ENCODE measurements at regions not wholly inside any gene's neighbourhood (a gene's known extent, or its start where the extent isn't known, plus 50 kb on each side); places are given as distances from the start of the nearest gene placed in this dataset.
A peak's percentile ranks its signal among the peaks of the same experiment; 100 is the strongest.

GRCh38 chr9:88041447-88041846 lies 67.1 kb upstream of the CDK20 start:
- Histone ChIP-seq H3K9me3 (ENCODE audit: control insufficient read depth, low read depth, low read length) (peaks cover 8% of the 10 kb centered on the region), H3K56ac (ENCODE audit: insufficient read length, low read depth, low read length) (no peak overlapping the region), H4K91ac (ENCODE audit: insufficient read length, low read depth, low read length) (no peak overlapping the region), H3K79me1 (ENCODE audit: insufficient read depth, low read depth, low read length, poor library complexity, severe bottlenecking) (no peaks in the 10 kb centered on the region), H4K20me1 (ENCODE audit: control insufficient read depth, insufficient read depth, insufficient read length) (no peaks in the 10 kb centered on the region), H3K9ac (ENCODE audit: extremely low read depth, insufficient read length, low read length) (no peak overlapping the region), H2BK120ac (ENCODE audit: low read depth, low read length, poor library complexity, severe bottlenecking) (no peak overlapping the region), H3K79me2 (ENCODE audit: insufficient read depth, low read length) (no peaks in the 10 kb centered on the region), H3K27ac (ENCODE audit: insufficient read length, low read depth, low read length) (no peak overlapping the region), H3T11ph (ENCODE audit: low read length) (no peak overlapping the region), H2BK20ac (ENCODE audit: low read depth, low read length, poor library complexity, severe bottlenecking) (no peak overlapping the region), H3K4me1 (ENCODE audit: insufficient read depth, low read length) (no peaks in the 10 kb centered on the region), H3K4me2 (ENCODE audit: insufficient read depth, insufficient read length, low read length) (no peak overlapping the region), H3K4ac (ENCODE audit: low read depth, low read length) (no peak overlapping the region), H2BK5ac (ENCODE audit: insufficient read length, low read length) (no peak overlapping the region), H2AK5ac (ENCODE audit: insufficient read length, low read length) (no peak overlapping the region), H2BK12ac (ENCODE audit: insufficient read length, low read depth, low read length) (no peak overlapping the region), H4K5ac (ENCODE audit: insufficient read length, low read depth, low read length) (no peak overlapping the region), H3K14ac (ENCODE audit: insufficient read depth, low read length) (no peak overlapping the region), H2BK15ac (ENCODE audit: low read depth, low read length) (no peak overlapping the region), H3K18ac (ENCODE audit: insufficient read length, low read depth, low read length) (no peak overlapping the region), H2AFZ (ENCODE audit: low read length) (no peak overlapping the region), H3K27me3 (ENCODE audit: insufficient read depth, low read length) (no peaks in the 10 kb centered on the region), H3K23ac (ENCODE audit: insufficient read length, low read depth, low read length) (no peak overlapping the region), H3K23me2 (ENCODE audit: insufficient read length, low read depth, low read length, poor library complexity, severe bottlenecking) (no peaks in the 10 kb centered on the region), H4K8ac (replicated peaks; ENCODE audit: insufficient read length, low read depth, low read length) (no peak overlapping the region)
- Mint-ChIP-seq H3K9me3 (peaks cover 41 to 61% of the 10 kb centered on the region in 2 experiments), H3K4me3 (no peak overlapping the region), H3K27ac (no peak overlapping the region), H3K4me1 (peaks cover 8 to 26% of the 10 kb centered on the region in 2 experiments), H3K27me3 (ENCODE audit: low read depth) (peaks cover 1% of the 10 kb centered on the region), H3K36me3 (ENCODE audit: insufficient read depth in 1 of 3, low read depth in 3 of 3) (peaks cover 26 to 47% (median 31%) of the 10 kb centered on the region in 3 experiments)
- TF ChIP-seq CTCF (conservative IDR thresholded peaks at IDR 0.05): peak; percentile 72
- DNase-seq: no peak
- WGBS (ENCODE audit: extremely low coverage, insufficient read length, low lambda C conversion rate): no CpG with 5 or more reads among the region's 1 CpG
